ENCODE measurements at regions not wholly inside any gene's neighbourhood (a gene's known extent, or its start where the extent isn't known, plus 50 kb on each side); places are given as distances from the start of the nearest gene placed in this dataset.
A peak's percentile ranks its signal among the peaks of the same experiment; 100 is the strongest.

DNA sequence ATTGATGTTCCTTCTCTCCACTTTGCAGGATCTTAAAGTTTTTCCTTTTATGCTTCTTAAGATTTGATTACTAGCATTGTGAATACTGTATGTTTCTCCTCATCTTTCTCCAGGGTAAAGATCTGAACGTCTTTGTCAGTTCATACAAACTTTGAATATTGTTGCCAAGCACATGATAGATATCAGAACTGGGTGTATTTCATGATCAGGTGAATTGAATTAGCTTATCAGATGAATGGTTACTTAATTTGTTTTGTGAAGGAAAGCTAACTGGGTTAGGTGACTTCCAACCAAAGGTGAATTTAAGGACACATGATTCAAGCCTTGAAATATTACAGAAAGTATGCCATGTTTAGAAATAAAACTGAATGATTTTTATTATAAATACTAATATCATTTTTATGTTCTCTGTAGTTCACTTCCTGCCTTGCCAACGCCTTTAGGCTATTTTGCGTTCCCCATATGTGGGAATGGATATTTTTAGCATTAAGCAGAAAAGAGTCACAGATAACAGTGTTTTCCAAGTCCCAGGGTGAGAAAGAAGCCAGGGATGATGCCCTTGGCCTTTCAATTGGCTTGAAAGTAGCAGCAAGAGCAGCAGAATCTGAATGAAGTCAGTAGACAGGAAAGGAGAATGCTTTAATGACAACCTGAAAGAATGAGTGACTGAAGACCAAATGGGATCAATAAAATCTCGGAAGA, 752.1 kb downstream of the NCAM2 start:
- FAIRE-seq, result no peak
- Histone ChIP-seq H3K9me3 (ENCODE audit: insufficient read depth, low read depth, low read length) (no peaks in the 10 kb centered on the region), H3K27me3 (ENCODE audit: insufficient read depth, low read length) (no peaks in the 10 kb centered on the region), H3K4me1 (ENCODE audit: insufficient read depth, low read length) (no peaks in the 10 kb centered on the region), H3K27ac (ENCODE audit: low read depth, low read length) (no peak overlapping the region), H3K4me2 (ENCODE audit: low read length) (no peak overlapping the region), H3K79me2 (ENCODE audit: insufficient read depth, low read length) (no peaks in the 10 kb centered on the region), H4K20me1 (ENCODE audit: insufficient read depth, low read length) (no peaks in the 10 kb centered on the region), H2AFZ (ENCODE audit: low read depth, low read length) (no peak overlapping the region), H3K4me3 (ENCODE audit: insufficient read depth, low read depth, low read length) (no peak overlapping the region), H3K9ac (ENCODE audit: low read length) (no peak overlapping the region), H3K36me3 (ENCODE audit: insufficient read depth, low read length) (no peaks in the 10 kb centered on the region)
- H3K9me3 Mint-ChIP-seq (ENCODE audit: unreplicated experiment), result peaks cover 12% of the 10 kb centered on the region
- no peaks in the 10 kb centered on the region for H3K27me3 Mint-ChIP-seq (ENCODE audit: low read depth, unreplicated experiment)
- peaks cover 1% of the 10 kb centered on the region for H3K36me3 Mint-ChIP-seq (ENCODE audit: low read depth, unreplicated experiment)
- no peak overlapping the region for H3K27ac Mint-ChIP-seq (ENCODE audit: unreplicated experiment)
- DNase-seq (ENCODE audit: low read depth), result no peak
- H3K4me1 Mint-ChIP-seq (ENCODE audit: low read depth, unreplicated experiment), result no peaks in the 10 kb centered on the region
- no peak for TF ChIP-seq EZH2 (IDR thresholded peaks at IDR 0.05; ENCODE audit: insufficient read depth, low read length)
- TF ChIP-seq, protein P1, sequence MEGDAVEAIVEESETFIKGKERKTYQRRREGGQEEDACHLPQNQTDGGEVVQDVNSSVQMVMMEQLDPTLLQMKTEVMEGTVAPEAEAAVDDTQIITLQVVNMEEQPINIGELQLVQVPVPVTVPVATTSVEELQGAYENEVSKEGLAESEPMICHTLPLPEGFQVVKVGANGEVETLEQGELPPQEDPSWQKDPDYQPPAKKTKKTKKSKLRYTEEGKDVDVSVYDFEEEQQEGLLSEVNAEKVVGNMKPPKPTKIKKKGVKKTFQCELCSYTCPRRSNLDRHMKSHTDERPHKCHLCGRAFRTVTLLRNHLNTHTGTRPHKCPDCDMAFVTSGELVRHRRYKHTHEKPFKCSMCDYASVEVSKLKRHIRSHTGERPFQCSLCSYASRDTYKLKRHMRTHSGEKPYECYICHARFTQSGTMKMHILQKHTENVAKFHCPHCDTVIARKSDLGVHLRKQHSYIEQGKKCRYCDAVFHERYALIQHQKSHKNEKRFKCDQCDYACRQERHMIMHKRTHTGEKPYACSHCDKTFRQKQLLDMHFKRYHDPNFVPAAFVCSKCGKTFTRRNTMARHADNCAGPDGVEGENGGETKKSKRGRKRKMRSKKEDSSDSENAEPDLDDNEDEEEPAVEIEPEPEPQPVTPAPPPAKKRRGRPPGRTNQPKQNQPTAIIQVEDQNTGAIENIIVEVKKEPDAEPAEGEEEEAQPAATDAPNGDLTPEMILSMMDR (IDR thresholded peaks at IDR 0.05; ENCODE audit: insufficient read depth, low read depth, low read length), result no peak
- H3K4me3 Mint-ChIP-seq (ENCODE audit: unreplicated experiment), result no peak overlapping the region

DNA sequence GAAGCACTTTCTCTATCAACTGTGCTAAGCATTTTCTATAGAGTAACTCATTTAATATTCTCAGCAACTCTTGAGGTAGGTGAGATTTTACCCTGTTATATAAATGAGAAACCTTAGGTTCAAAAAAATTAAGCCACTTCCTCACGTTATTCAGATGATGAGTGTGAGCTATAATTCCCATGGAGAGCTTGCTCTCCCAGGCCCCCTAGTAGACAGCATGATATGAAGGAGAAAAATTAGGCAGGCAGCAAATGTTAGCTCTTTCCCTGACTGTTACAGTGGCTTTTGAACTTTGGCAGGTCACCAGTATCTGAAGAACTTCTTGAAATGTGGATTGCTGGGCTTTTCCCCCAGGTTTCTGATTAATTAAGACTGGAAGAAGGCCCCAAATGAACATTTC, 753.1 kb downstream of the NCAM2 start:
- no peak overlapping the region for H3K4me3 ChIP-seq (ENCODE audit: insufficient read depth, low read depth, low read length)
- TF ChIP-seq EZH2 (IDR thresholded peaks at IDR 0.05; ENCODE audit: insufficient read depth, low read length), result no peak
- TF ChIP-seq, protein P1 (IDR thresholded peaks at IDR 0.05; ENCODE audit: insufficient read depth, low read depth, low read length), result peak; percentile 61
- no peaks in the 10 kb centered on the region for H3K79me2 ChIP-seq (ENCODE audit: insufficient read depth, low read length)
- FAIRE-seq (no peak), DNase-seq (ENCODE audit: low read depth) (no peak)
- H3K9me3 ChIP-seq (ENCODE audit: insufficient read depth, low read depth, low read length), result no peaks in the 10 kb centered on the region
- no peak overlapping the region for H2AFZ ChIP-seq (ENCODE audit: low read depth, low read length)
- H3K4me1 ChIP-seq (ENCODE audit: insufficient read depth, low read length), result no peaks in the 10 kb centered on the region
- no peaks in the 10 kb centered on the region for H3K4me1 Mint-ChIP-seq (ENCODE audit: low read depth, unreplicated experiment)
- no peaks in the 10 kb centered on the region for H4K20me1 ChIP-seq (ENCODE audit: insufficient read depth, low read length)
- no peaks in the 10 kb centered on the region for H3K27me3 ChIP-seq (ENCODE audit: insufficient read depth, low read length)
- H3K9ac ChIP-seq (ENCODE audit: low read length), result no peak overlapping the region
- no peak overlapping the region for H3K4me3 Mint-ChIP-seq (ENCODE audit: unreplicated experiment)
- H3K27ac Mint-ChIP-seq (ENCODE audit: unreplicated experiment), result no peak overlapping the region
- no peak overlapping the region for H3K4me2 ChIP-seq (ENCODE audit: low read length)
- no peaks in the 10 kb centered on the region for H3K36me3 ChIP-seq (ENCODE audit: insufficient read depth, low read length)
- peaks cover 1% of the 10 kb centered on the region for H3K36me3 Mint-ChIP-seq (ENCODE audit: low read depth, unreplicated experiment)
- no peaks in the 10 kb centered on the region for H3K27me3 Mint-ChIP-seq (ENCODE audit: low read depth, unreplicated experiment)
- H3K27ac ChIP-seq (ENCODE audit: low read depth, low read length), result no peak overlapping the region
- H3K9me3 Mint-ChIP-seq (ENCODE audit: unreplicated experiment), result peaks cover 9% of the 10 kb centered on the region

DNA sequence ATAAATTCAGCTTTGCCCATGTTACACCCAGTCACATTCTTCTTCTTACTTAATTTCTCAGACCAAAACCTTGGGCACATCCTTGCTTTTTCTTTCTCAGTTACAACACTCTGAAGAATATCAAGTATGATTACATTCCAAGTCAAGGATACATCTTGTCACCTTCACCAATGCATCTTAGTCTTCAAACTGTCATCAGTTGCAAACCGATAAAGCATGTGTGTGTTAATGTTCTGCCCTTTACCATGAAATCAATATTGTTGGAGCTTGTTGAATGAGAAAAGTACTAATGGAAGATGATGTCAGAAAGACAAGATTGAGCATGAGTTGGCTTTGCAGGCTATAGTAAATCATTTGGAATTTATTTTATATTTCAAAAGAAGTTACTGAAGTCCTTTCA, 764.6 kb downstream of the NCAM2 start:
- DNase-seq (ENCODE audit: low read depth) (no peak), FAIRE-seq (peak; percentile 29)
- no peak overlapping the region for H3K27ac Mint-ChIP-seq (ENCODE audit: unreplicated experiment)
- H3K9me3 Mint-ChIP-seq (ENCODE audit: unreplicated experiment), result no peaks in the 10 kb centered on the region
- H3K4me3 ChIP-seq (ENCODE audit: insufficient read depth, low read depth, low read length), result no peak overlapping the region
- H3K4me1 ChIP-seq (ENCODE audit: insufficient read depth, low read length), result no peaks in the 10 kb centered on the region
- no peaks in the 10 kb centered on the region for H3K36me3 ChIP-seq (ENCODE audit: insufficient read depth, low read length)
- no peak overlapping the region for H3K4me2 ChIP-seq (ENCODE audit: low read length)
- H3K27ac ChIP-seq (ENCODE audit: low read depth, low read length), result no peak overlapping the region
- no peaks in the 10 kb centered on the region for H3K27me3 ChIP-seq (ENCODE audit: insufficient read depth, low read length)
- H4K20me1 ChIP-seq (ENCODE audit: insufficient read depth, low read length), result no peaks in the 10 kb centered on the region
- no peaks in the 10 kb centered on the region for H3K79me2 ChIP-seq (ENCODE audit: insufficient read depth, low read length)
- H3K9ac ChIP-seq (ENCODE audit: low read length), result no peak overlapping the region
- H3K9me3 ChIP-seq (ENCODE audit: insufficient read depth, low read depth, low read length), result no peaks in the 10 kb centered on the region
- no peaks in the 10 kb centered on the region for H3K4me1 Mint-ChIP-seq (ENCODE audit: low read depth, unreplicated experiment)
- H3K4me3 Mint-ChIP-seq (ENCODE audit: unreplicated experiment), result no peak overlapping the region
- H2AFZ ChIP-seq (ENCODE audit: low read depth, low read length), result no peak overlapping the region
- no peaks in the 10 kb centered on the region for H3K27me3 Mint-ChIP-seq (ENCODE audit: low read depth, unreplicated experiment)
- TF ChIP-seq, protein P1 (IDR thresholded peaks at IDR 0.05; ENCODE audit: insufficient read depth, low read depth, low read length), result no peak
- TF ChIP-seq EZH2 (IDR thresholded peaks at IDR 0.05; ENCODE audit: insufficient read depth, low read length), result no peak
- H3K36me3 Mint-ChIP-seq (ENCODE audit: low read depth, unreplicated experiment), result no peaks in the 10 kb centered on the region

Measured in astrocyte (in vitro differentiated cells and primary cell).